ENCODE measurements at regions not wholly inside any gene's neighbourhood (a gene's known extent, or its start where the extent isn't known, plus 50 kb on each side); places are given as distances from the start of the nearest gene placed in this dataset.

DNA sequence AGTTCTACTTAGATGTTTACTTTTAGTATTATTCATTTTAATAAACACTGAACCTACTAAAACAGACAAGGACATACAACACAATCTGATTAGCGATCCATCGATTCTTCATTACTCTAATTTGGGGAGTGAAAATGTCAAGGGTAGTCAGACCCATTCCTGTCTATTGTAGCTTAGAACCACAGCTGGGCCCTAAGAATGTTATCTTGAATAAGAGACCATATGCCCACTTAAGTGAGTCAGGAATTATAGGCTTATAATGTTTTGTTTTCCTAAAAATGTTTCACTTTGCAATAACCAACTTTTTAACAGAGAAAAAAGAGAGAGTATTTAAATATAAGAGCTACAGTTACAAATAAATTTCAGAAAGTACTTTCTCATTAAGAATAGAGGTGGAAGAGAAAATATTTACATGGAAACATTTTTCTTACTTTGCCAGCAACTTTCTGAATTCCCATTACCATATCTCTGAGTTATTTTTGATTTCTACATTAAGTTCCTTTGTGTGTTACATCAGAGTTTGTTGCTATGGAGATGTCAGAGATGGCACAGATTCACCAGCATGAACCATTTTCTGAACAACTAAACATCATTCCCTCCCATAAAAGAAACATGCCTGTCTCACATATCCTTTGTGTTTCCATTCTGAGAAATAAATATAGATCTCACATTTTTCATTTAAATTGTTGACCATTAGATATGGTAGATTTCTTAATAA is 75.4 kb upstream of the SLC13A1 start:
- Histone ChIP-seq H3K9me3 (ENCODE audit: insufficient read depth, low read length) (no peaks in the 10 kb centered on the region), H3K79me2 (ENCODE audit: low read length) (no peaks in the 10 kb centered on the region), H3K4me2 (ENCODE audit: low read length) (no peak overlapping the region), H3K9ac (ENCODE audit: low read length) (no peak overlapping the region), H4K20me1 (ENCODE audit: insufficient read depth, low read length) (no peaks in the 10 kb centered on the region), H2AFZ (ENCODE audit: low read depth, low read length) (no peak overlapping the region), H3K27me3 (ENCODE audit: low read depth, low read length) (no peaks in the 10 kb centered on the region), H3K4me1 (ENCODE audit: low read length) (no peaks in the 10 kb centered on the region), H3K27ac (ENCODE audit: low read length) (no peak overlapping the region), H3K4me3 (ENCODE audit: low read length) (no peak overlapping the region), H3K36me3 (replicated peaks; ENCODE audit: low read depth, low read length) (no peaks in the 10 kb centered on the region)
- TF ChIP-seq, protein P1, sequence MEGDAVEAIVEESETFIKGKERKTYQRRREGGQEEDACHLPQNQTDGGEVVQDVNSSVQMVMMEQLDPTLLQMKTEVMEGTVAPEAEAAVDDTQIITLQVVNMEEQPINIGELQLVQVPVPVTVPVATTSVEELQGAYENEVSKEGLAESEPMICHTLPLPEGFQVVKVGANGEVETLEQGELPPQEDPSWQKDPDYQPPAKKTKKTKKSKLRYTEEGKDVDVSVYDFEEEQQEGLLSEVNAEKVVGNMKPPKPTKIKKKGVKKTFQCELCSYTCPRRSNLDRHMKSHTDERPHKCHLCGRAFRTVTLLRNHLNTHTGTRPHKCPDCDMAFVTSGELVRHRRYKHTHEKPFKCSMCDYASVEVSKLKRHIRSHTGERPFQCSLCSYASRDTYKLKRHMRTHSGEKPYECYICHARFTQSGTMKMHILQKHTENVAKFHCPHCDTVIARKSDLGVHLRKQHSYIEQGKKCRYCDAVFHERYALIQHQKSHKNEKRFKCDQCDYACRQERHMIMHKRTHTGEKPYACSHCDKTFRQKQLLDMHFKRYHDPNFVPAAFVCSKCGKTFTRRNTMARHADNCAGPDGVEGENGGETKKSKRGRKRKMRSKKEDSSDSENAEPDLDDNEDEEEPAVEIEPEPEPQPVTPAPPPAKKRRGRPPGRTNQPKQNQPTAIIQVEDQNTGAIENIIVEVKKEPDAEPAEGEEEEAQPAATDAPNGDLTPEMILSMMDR (IDR thresholded peaks at IDR 0.05; ENCODE audit: low read depth, low read length) = no peak
- no peak for TF ChIP-seq EZH2phosphoT487 (IDR thresholded peaks at IDR 0.05; ENCODE audit: low read depth)

DNA sequence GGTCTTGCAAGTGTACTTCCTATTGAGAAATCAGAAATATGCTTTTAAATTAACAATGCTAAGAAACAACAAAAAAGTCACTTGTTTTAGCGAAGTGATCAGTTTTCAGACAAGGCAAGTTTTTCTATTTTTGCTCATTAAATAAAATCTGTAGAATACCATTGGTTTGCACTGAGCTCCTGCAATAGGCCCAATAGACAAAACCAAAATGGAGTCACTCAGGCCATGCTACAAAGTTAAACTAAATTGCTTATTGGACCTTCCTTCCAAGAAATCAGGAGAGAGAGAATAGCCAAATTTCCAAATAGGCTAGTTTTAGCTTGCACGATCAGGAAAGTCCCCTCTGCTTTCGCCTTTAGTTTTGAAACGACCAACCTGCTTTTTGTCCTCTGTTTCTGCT is 73.4 kb upstream of the SLC13A1 start:
- H3K4me3 ChIP-seq (ENCODE audit: low read length) = no peak overlapping the region
- no peaks in the 10 kb centered on the region for H3K79me2 ChIP-seq (ENCODE audit: low read length)
- no peaks in the 10 kb centered on the region for H3K9me3 ChIP-seq (ENCODE audit: insufficient read depth, low read length)
- H4K20me1 ChIP-seq (ENCODE audit: insufficient read depth, low read length) = no peaks in the 10 kb centered on the region
- TF ChIP-seq, protein P1 (IDR thresholded peaks at IDR 0.05; ENCODE audit: low read depth, low read length) = no peak
- no peak for TF ChIP-seq EZH2phosphoT487 (IDR thresholded peaks at IDR 0.05; ENCODE audit: low read depth)
- H2AFZ ChIP-seq (ENCODE audit: low read depth, low read length) = no peak overlapping the region
- no peaks in the 10 kb centered on the region for H3K27me3 ChIP-seq (ENCODE audit: low read depth, low read length)
- H3K27ac ChIP-seq (ENCODE audit: low read length) = no peak overlapping the region
- H3K36me3 ChIP-seq (replicated peaks; ENCODE audit: low read depth, low read length) = no peaks in the 10 kb centered on the region
- no peaks in the 10 kb centered on the region for H3K4me1 ChIP-seq (ENCODE audit: low read length)
- no peak overlapping the region for H3K4me2 ChIP-seq (ENCODE audit: low read length)
- H3K9ac ChIP-seq (ENCODE audit: low read length) = no peak overlapping the region

DNA sequence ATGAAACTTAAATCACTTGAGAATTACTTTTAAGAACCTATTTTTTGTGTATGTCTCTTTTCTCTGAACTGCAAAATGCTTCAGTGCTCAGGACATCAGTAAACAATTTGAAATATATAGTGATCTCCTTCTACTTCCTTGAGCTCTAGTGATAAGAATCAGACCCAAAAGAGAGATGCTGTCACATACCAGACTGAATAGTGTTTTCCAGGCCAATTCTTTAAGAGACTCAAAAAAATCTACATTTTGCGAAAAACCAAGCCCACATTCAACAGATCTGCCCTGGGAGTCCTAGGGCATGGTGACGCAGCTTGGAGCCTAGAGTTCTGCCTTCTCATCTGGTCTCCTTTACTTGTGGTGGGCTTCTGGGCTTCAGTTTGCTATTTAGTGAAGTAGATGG is 72.1 kb upstream of the SLC13A1 start:
- Histone ChIP-seq H3K36me3 (replicated peaks; ENCODE audit: low read depth, low read length) (no peaks in the 10 kb centered on the region), H3K4me3 (ENCODE audit: low read length) (no peak overlapping the region), H4K20me1 (ENCODE audit: insufficient read depth, low read length) (no peaks in the 10 kb centered on the region), H3K27ac (ENCODE audit: low read length) (no peak overlapping the region), H3K9me3 (ENCODE audit: insufficient read depth, low read length) (no peaks in the 10 kb centered on the region), H3K9ac (ENCODE audit: low read length) (no peak overlapping the region), H3K4me2 (ENCODE audit: low read length) (no peak overlapping the region), H2AFZ (ENCODE audit: low read depth, low read length) (no peak overlapping the region), H3K79me2 (ENCODE audit: low read length) (no peaks in the 10 kb centered on the region), H3K27me3 (ENCODE audit: low read depth, low read length) (no peaks in the 10 kb centered on the region), H3K4me1 (ENCODE audit: low read length) (no peaks in the 10 kb centered on the region)
- no peak for TF ChIP-seq EZH2phosphoT487 (IDR thresholded peaks at IDR 0.05; ENCODE audit: low read depth)
- TF ChIP-seq, protein P1 (IDR thresholded peaks at IDR 0.05; ENCODE audit: low read depth, low read length) = no peak

DNA sequence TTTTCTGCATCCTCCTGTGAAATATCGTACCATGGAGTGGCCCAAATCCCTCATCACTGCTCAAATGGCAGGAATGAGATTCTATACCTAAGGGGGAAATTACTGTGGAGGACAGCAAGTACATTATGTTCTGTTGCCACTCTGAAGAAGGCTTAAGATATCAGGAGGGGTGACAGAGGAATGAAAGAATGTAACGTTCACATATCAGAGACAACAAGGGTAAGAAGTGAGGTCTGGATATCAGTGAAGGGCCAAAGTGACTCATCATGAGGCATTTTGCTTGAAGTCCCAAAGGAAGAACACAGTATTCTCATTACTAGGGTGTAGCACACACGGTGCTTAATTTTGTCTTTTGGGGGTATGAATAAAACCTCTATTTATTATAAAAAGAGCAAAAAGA is 71.5 kb upstream of the SLC13A1 start:
- Histone ChIP-seq H4K20me1 (ENCODE audit: insufficient read depth, low read length) (no peaks in the 10 kb centered on the region), H3K4me1 (ENCODE audit: low read length) (no peaks in the 10 kb centered on the region), H2AFZ (ENCODE audit: low read depth, low read length) (no peak overlapping the region), H3K27me3 (ENCODE audit: low read depth, low read length) (no peaks in the 10 kb centered on the region), H3K9ac (ENCODE audit: low read length) (no peak overlapping the region), H3K79me2 (ENCODE audit: low read length) (no peaks in the 10 kb centered on the region), H3K9me3 (ENCODE audit: insufficient read depth, low read length) (no peaks in the 10 kb centered on the region), H3K27ac (ENCODE audit: low read length) (no peak overlapping the region), H3K36me3 (replicated peaks; ENCODE audit: low read depth, low read length) (no peaks in the 10 kb centered on the region), H3K4me3 (ENCODE audit: low read length) (no peak overlapping the region), H3K4me2 (ENCODE audit: low read length) (no peak overlapping the region)
- TF ChIP-seq, protein P1 (IDR thresholded peaks at IDR 0.05; ENCODE audit: low read depth, low read length) = no peak
- no peak for TF ChIP-seq EZH2phosphoT487 (IDR thresholded peaks at IDR 0.05; ENCODE audit: low read depth)

Data from OCI-LY3 (cell line).